Hepatocyte (in vitro differentiated cells): ENCODE measurements at regions not wholly inside any gene's neighbourhood (a gene's known extent, or its start where the extent isn't known, plus 50 kb on each side); places are given as distances from the start of the nearest gene placed in this dataset.

Experiments
- DNase-seq: peaks from one replicate; pipeline ENCODE4 v3.0.0-alpha.2; 2016; ENCODE audit warnings: low spot score
- H2AFZ ChIP-seq: fragments of 200-600 bp; sonication (generic); 2 replicates; pipeline ENCODE4 v1.6.0; 2016; ENCODE audit warnings: antibody characterized with exemption, mild to moderate bottlenecking
- H3K27ac ChIP-seq: fragments of 200-600 bp; sonication (generic); 2 replicates; pipeline ENCODE4 v1.5.1; 2016; ENCODE audit warnings: mild to moderate bottlenecking
- H3K27me3 ChIP-seq: fragments of 200-600 bp; sonication (generic); 2 replicates; pipeline ENCODE4 v1.6.1; 2016
- H3K36me3 ChIP-seq: fragments of 200-600 bp; sonication (generic); replicated peaks from 2 replicates; pipeline ENCODE4 v1.5.1; 2016; ENCODE audit warnings: low read depth; ENCODE audit not compliant: insufficient read depth
- H3K4me1 ChIP-seq: fragments of 200-600 bp; sonication (generic); 2 replicates; pipeline ENCODE4 v1.5.1; 2016; ENCODE audit warnings: mild to moderate bottlenecking, moderate library complexity; ENCODE audit not compliant: insufficient read depth
- H3K4me2 ChIP-seq: fragments of 200-600 bp; sonication (generic); 2 replicates; pipeline ENCODE4 v1.6.0; 2016
- H3K4me3 ChIP-seq: fragments of 200-600 bp; sonication (generic); 2 replicates; pipeline ENCODE4 v1.5.1; 2016; ENCODE audit warnings: mild to moderate bottlenecking
- H3K79me2 ChIP-seq: fragments of 200-600 bp; sonication (generic); 2 replicates; pipeline ENCODE4 v1.6.0; 2017; ENCODE audit warnings: mild to moderate bottlenecking
- H3K9me2 ChIP-seq: fragments of 200-600 bp; sonication (generic); replicated peaks from 2 replicates; pipeline ENCODE4 v1.6.0; 2017; ENCODE audit warnings: mild to moderate bottlenecking; ENCODE audit not compliant: insufficient read depth
- H3K9me3 ChIP-seq: fragments of 200-600 bp; sonication (generic); 2 replicates; pipeline ENCODE4 v1.5.1; 2016; ENCODE audit warnings: low read depth, mild to moderate bottlenecking
- H4K20me1 ChIP-seq: fragments of 200-600 bp; sonication (generic); 2 replicates; pipeline ENCODE4 v1.6.0; 2016; ENCODE audit warnings: mild to moderate bottlenecking; ENCODE audit not compliant: insufficient read depth, poor library complexity, severe bottlenecking
- EZH2 ChIP-seq: fragments of 200-600 bp; sonication (generic); IDR thresholded peaks from 2 replicates; pipeline ENCODE4 v1.6.1; 2016; ENCODE audit warnings: antibody characterized with exemption, mild to moderate bottlenecking, borderline replicate concordance
- EZH2phosphoT487 ChIP-seq: fragments of 200-600 bp; sonication (generic); IDR thresholded peaks from one replicate; pipeline ENCODE4 v1.6.1; 2018; ENCODE audit warnings: antibody characterized with exemption, mild to moderate bottlenecking, low read depth, moderate library complexity; ENCODE audit not compliant: unreplicated experiment, severe bottlenecking
- WGBS: methylation state at CpG from one replicate; pipeline ENCODE4 v1.1.6; 2016; ENCODE audit warnings: low lambda C conversion rate; ENCODE audit errors: missing lambda C conversion rate; 5-methylcytosine and 5-hydroxymethylcytosine counted together
- TF ChIP-seq, protein P1 (sequence below): fragments of 200-600 bp; sonication (generic); IDR thresholded peaks from 2 replicates; pipeline ENCODE4 v1.5.1; 2016; ENCODE audit warnings: antibody characterized with exemption, mild to moderate bottlenecking; ENCODE audit not compliant: poor library complexity

DNA sequence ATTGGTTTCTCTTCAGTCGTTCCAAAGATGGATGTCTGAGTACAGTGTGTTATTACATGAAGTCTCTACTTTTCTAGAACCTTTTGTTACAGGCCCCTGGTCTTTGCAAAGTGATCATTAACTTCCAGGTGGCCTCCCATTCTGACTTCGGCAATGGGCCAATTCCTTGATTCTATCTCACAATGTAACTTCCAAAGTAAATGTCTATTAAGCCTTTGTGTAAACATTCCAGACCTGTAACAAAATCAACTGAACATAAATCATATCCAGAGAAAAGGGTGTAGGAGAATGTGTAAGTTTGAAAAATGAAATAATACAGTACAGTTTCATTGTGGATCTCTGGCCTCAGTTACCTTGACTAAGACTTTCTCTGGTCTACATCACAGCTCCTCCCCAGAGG is 187.8 kb upstream of the JAG1 start:
- no peaks in the 10 kb centered on the region for H3K36me3 ChIP-seq
- no peaks in the 10 kb centered on the region for H3K9me2 ChIP-seq
- no peak for DNase-seq
- 62% methylated on average over 2 of the region's 2 CpGs for WGBS
- no peak overlapping the region for H2AFZ ChIP-seq
- H3K4me3 ChIP-seq: no peak overlapping the region
- no peaks in the 10 kb centered on the region for H4K20me1 ChIP-seq
- H3K4me2 ChIP-seq: no peak overlapping the region
- TF ChIP-seq, protein P1, sequence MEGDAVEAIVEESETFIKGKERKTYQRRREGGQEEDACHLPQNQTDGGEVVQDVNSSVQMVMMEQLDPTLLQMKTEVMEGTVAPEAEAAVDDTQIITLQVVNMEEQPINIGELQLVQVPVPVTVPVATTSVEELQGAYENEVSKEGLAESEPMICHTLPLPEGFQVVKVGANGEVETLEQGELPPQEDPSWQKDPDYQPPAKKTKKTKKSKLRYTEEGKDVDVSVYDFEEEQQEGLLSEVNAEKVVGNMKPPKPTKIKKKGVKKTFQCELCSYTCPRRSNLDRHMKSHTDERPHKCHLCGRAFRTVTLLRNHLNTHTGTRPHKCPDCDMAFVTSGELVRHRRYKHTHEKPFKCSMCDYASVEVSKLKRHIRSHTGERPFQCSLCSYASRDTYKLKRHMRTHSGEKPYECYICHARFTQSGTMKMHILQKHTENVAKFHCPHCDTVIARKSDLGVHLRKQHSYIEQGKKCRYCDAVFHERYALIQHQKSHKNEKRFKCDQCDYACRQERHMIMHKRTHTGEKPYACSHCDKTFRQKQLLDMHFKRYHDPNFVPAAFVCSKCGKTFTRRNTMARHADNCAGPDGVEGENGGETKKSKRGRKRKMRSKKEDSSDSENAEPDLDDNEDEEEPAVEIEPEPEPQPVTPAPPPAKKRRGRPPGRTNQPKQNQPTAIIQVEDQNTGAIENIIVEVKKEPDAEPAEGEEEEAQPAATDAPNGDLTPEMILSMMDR: no peak
- no peak for TF ChIP-seq EZH2phosphoT487
- TF ChIP-seq EZH2: no peak
- H3K27me3 ChIP-seq: no peaks in the 10 kb centered on the region
- peaks cover 29% of the 10 kb centered on the region for H3K4me1 ChIP-seq
- H3K27ac ChIP-seq: peak overlapping the region; percentile 28
- no peaks in the 10 kb centered on the region for H3K9me3 ChIP-seq
- H3K79me2 ChIP-seq: no peaks in the 10 kb centered on the region

DNA sequence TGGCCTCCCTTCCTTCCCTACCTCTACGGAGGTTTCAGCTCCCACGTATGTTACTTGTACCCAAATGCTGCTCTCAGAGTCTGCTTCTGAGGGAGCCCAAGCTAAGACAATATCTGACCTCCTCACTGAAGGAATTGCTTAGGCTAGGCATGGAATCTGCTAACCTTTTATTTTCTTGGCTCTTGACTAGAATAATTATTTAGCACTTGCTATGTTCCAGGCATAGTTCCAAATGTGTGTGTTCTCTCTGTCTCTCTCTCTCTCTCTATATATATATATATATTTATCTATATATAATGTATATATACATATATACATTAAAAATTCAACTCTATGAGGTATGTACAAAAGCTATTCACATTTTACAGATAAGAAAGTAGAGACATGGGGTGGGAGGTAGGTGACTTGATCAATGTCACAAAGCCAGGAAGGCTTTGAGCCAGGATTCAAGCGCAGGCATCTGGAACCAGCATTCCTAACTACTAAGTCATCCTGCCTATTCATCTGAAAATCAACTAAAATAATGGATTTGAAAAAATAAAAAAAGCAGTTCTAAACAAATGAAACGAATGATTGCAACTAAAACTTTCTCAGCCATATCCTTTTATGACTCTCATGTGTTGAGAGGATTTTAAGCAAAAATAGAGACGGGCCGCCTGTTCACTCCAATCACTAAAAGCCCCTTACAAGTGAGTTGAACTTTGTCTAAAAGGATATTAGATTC is 189.7 kb upstream of the JAG1 start:
- peak overlapping the region; percentile 38 for H2AFZ ChIP-seq
- TF ChIP-seq EZH2: no peak

DNA sequence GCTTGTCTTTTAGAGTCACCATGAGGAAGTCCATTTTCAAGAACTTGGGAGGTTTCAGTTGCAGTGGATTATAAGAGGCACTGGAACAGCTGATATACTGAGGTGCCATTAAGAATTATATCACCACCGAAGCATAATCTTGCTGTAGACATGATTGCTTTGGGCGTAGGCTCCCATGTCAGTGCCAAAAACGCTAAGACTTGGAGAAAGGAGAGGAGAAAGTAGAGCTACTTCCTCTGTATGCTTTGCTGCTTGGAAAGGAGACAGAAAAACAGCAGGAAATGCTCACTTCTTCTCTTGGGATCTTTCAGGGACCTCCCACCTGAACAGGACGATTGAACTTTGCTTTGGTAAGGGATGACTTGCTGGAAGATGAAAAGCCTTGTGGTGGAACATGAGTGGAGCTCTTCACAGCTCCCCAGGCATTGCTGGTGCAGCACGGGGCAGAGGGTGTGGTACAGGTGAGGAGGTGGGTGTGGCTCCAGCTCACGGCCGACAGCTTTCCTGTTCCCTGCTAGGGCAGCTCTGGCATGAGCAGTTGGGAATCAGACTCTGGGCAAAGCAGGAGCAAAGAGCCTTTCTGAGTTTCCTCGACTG is 190.4 kb upstream of the JAG1 start:
- 57% methylated on average over 8 of the region's 8 CpGs for WGBS
- peak overlapping the region; percentile 6 for H3K4me2 ChIP-seq
- H3K9me3 ChIP-seq: no peaks in the 10 kb centered on the region
- H3K79me2 ChIP-seq: no peaks in the 10 kb centered on the region
- no peaks in the 10 kb centered on the region for H3K27me3 ChIP-seq
- no peak for TF ChIP-seq EZH2phosphoT487
- no peak for TF ChIP-seq EZH2
- TF ChIP-seq, protein P1: no peak
- DNase-seq: peak; percentile 59
- no peaks in the 10 kb centered on the region for H4K20me1 ChIP-seq
- H3K9me2 ChIP-seq: no peaks in the 10 kb centered on the region
- H2AFZ ChIP-seq: peak overlapping the region; percentile 38
- H3K27ac ChIP-seq: peak overlapping the region; percentile 20
- peaks cover 19% of the 10 kb centered on the region for H3K4me1 ChIP-seq
- no peak overlapping the region for H3K4me3 ChIP-seq
- no peaks in the 10 kb centered on the region for H3K36me3 ChIP-seq

More for the DNA sequence above, 189.7 kb upstream of the JAG1 start:
- H3K27ac ChIP-seq: peak overlapping the region; percentile 20
- DNase-seq: no peak
- no peaks in the 10 kb centered on the region for H3K9me2 ChIP-seq
- H4K20me1 ChIP-seq: no peaks in the 10 kb centered on the region
- H3K27me3 ChIP-seq: no peaks in the 10 kb centered on the region
- WGBS: 80% methylated on average over 6 of the region's 6 CpGs
- H3K4me1 ChIP-seq: peaks cover 19% of the 10 kb centered on the region
- no peaks in the 10 kb centered on the region for H3K9me3 ChIP-seq
- H3K36me3 ChIP-seq: no peaks in the 10 kb centered on the region
- H3K79me2 ChIP-seq: no peaks in the 10 kb centered on the region
- no peak overlapping the region for H3K4me2 ChIP-seq
- H3K4me3 ChIP-seq: no peak overlapping the region

DNA sequence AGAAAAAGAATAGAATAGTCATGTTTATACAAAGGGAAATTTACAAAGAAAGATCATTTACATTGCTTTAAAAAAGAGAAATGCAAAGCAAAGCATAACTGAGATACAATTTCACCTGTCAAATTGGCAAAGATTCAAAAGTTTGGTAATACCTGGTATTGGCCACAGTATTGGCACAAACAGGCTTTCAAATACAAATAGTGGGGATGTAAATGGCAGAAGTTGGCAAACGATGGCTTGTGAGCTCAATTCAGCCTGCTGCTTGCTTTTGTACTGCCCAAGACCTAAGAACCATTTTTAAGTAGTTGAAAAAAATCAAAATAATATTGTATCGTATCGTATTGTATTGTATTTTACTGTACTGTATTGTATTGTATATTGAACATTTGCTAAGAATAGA is 194.5 kb upstream of the JAG1 start:
- Histone ChIP-seq H3K27me3 (no peaks in the 10 kb centered on the region), H3K79me2 (no peaks in the 10 kb centered on the region), H3K4me2 (no peak overlapping the region), H3K36me3 (no peaks in the 10 kb centered on the region), H3K9me3 (no peaks in the 10 kb centered on the region), H3K4me1 (peaks cover 6% of the 10 kb centered on the region), H3K27ac (no peak overlapping the region), H3K9me2 (no peaks in the 10 kb centered on the region), H3K4me3 (no peak overlapping the region), H2AFZ (no peak overlapping the region), H4K20me1 (no peaks in the 10 kb centered on the region)
- WGBS: 89% methylated on average over 3 of the region's 3 CpGs
- no peak for DNase-seq
- no peak for TF ChIP-seq EZH2
- TF ChIP-seq, protein P1: no peak
- no peak for TF ChIP-seq EZH2phosphoT487
